ENCODE measurements at regions not wholly inside any gene's neighbourhood (a gene's known extent, or its start where the extent isn't known, plus 50 kb on each side); places are given as distances from the start of the nearest gene placed in this dataset.
"Not testable (repeated sequence)": the region's sequence is repeated elsewhere in the genome, so short reads cannot be mapped to it uniquely, and the experiment has no call there.

DNA sequence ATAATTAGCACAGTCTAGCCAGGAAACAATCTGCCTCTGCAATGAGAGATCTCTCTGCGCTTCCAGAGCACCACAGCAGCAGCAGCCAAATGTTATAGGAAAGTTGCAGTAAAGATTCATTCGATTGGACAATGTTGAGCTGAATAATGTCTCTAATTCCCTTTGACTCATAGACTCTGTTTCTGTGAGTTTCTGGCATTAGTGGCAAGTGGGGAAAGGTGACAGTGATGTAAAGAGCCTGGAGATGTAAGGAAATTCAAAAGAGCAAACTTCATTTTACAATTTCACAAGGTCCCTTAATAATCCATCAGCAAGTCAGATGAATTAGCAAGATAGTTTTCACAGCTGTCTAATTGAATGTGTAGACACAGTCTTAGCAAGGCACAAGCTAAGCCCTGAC lies 184.4 kb downstream of the VEGFC start:
- intact Hi-C loops (cut with DNase I), result no loop called here
- no peak for DNase-seq

DNA sequence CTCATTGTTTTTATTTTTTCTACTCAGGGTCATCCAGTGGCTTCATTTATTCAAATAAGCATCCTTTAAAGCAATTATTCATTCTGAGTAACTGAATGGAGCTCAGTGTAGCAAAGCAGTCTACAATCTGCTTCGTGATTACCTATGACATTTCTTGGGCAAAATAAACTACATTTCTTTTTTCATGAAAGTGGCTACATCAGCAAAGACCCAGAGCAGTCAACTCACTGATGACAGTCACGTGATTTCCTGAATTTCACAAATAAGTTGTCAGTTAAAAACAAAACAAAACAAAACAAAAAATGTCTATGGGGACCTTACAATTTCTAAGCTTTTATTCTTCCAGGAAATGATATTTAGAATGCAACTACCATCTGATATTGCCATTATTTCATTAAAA lies 182.1 kb downstream of the VEGFC start:
- no peak for DNase-seq
- intact Hi-C loops (cut with DNase I), result no loop called here

DNA sequence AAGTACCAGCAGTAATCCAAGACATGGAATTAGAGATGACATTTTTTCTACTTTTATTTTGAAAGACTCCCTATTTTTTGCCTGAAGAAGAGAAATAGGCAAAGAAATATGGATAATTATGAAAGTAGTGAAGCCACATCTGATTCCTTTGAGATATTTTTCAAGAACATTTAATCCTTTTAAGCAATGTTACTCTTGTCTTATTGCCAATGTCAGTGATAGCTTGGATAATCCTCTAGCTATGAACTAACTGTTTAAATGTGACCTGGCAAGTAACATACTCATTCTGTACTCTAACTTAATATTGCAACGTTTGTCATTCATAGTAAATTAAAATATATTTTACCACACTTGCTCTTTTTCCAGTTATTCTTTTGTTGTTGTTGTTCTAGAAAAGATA lies 181.3 kb downstream of the VEGFC start:
- intact Hi-C loops (cut with DNase I), result no loop called here
- no peak for DNase-seq

DNA sequence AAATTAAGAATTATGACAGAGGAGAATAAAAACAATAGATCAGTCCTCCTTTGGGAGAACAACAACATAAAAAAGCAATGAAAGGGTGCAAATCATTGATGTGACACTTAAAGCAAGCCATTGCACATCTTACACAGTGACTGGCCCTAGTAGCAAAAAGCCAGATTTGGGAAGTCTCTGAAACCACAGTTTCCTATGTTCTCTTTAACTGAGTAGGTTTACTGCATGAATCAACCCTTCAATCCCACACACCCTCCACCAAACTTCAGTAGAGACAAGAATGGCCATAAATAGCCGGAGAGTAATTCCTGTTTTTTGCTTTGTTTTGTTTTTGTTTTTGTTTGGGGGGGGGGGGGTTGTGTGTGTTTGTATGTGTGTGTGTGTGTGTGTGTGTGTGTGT lies 180.8 kb downstream of the VEGFC start:
- intact Hi-C loops (cut with DNase I), result no loop called here
- no peak for DNase-seq

DNA sequence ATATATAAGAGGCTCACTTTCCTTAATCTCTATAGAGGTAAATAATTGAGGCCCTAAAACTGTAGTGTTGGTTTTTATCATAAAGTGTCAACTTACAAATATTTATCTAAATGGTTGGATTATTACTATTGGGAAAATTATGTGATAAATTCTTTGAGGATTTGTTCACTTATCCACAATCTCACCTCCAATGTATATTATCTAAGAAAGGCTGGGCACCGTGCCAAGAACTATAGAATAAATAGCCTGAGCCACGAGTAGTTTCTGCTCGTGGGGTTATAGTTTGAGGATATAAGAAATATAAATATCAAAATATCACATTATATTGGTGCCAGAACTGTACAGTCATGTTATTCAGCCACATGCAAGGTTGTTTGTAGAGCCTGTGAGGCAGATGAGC lies 177.9 kb downstream of the VEGFC start:
- intact Hi-C loops (cut with DNase I), result no loop called here
- DNase-seq, result no peak

DNA sequence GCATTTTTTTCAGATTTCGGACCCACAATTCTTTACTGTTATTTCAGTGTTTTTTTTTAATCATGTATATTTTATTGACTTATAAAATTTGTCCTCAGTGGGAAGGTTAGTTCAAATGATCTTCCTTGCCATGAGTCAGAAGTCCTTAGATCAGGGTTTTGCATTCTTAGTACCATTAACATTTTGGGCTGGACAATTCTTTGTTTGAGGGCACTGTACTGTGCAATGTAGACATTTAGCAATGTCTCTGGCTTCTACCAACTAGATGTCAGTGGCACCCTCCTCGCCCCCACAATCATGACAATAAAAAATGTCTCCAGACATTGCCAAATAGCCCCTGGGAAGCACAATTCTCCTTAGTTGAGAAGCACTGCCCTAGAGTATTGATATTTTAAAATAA lies 176.6 kb downstream of the VEGFC start:
- intact Hi-C loops (cut with DNase I), result no loop called here
- no peak for DNase-seq

DNA sequence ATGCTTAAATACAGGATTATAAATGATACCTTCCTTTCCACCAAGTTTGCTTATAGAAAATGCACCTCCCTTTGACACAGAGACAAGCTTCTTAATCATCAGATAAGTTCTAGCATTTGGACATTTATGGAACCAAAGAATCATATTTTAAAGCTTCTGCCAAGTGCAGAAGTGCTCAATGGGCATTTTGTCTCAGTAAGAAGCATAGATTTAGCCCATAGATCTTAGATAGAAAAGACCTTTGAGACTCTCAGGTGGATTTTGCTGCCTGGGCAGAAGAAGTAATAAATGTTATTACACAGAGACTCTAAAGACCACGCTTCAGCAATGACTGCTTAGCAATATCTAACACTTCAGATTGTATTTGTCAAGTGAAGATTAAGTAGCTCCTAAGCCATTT lies 174.6 kb downstream of the VEGFC start:
- no peak for DNase-seq
- intact Hi-C loops (cut with DNase I), result no loop called here

DNA sequence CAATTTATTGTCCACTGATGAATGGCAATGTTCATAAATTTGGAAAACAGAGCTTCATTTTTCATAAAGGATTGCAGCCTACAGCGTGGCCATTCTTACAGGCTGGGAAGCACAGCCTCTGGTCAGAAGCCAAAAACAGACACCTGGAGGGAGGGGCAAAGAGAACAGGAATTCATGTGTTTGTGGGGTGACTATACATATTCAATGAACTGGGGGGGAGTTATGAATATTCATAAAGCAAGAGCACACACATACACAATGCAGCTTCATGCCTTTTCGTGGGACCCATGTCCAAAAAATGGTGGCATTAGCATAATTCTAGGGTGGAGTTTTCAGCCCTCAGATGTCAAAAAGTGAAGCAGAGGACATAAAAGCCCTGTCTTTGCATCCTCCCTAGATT lies 173.3 kb downstream of the VEGFC start:
- no peak for DNase-seq
- intact Hi-C loops (cut with DNase I), result no loop called here

DNA sequence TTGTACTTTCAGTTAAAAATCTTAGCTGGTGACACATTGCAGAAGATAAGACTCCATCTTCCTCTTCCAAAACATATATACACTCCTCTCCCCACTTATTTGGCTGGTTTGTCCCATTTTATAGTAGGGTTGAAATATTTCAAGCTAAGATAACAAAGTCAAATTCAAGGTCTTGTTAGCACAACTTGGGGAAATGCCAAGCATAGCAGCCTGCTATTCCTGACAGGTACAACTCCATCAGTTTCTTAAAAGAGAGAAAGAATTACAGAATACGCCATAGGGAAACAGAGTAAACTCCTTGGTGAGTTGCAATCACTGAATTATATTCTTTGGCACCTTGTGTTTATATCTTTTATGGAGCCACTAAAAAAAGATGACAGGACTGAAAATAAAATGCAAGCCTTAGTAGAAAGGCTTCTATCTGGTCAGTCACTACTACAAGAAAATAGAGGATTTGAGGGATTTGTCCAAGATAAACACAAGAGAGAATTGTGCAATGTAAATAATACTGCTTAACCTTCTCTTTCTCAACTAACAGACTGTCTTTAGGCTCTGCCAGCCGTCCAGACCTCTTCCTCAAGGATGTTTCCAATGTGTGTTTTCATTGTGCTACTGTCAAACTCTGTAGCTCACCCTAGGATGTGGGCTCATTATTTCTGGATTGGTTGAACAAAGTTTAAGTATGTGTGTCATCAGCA lies 170.3 kb downstream of the VEGFC start:
- no peak for DNase-seq
- intact Hi-C loops (cut with DNase I), result no loop called here

DNA sequence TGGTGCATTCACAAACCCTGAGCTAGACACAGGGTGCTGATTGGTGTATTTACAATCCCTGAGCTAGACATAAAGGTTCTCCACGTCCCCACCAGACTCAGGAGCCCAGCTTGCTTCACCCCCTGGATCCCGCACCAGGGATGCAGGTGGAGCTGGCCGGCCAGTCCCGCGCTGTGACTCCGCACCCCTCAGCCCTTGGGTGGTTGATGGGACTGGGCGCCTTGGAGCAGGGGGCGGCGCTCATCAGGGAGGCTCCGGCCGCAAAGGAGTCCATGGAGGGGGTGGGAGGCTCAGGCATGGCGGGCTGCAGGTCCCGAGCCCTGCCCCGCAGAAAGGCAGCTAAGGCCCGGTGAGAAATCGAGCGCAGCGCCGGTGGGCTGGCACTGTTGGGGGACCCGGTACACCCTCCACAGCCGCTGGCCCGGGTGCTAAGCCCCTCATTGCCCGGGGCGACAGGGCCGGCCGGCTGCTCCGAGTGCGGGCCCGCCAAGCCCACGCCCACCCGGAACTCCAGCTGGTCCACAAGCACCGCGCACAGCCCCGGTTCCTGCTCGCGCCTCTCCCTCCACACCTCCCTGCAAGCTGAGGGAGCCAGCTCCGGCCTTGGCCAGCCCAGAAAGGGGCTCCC lies 167.6 kb downstream of the VEGFC start:
- DNase-seq; intact Hi-C loops (cut with DNase I): not testable (repeated sequence)

DNA sequence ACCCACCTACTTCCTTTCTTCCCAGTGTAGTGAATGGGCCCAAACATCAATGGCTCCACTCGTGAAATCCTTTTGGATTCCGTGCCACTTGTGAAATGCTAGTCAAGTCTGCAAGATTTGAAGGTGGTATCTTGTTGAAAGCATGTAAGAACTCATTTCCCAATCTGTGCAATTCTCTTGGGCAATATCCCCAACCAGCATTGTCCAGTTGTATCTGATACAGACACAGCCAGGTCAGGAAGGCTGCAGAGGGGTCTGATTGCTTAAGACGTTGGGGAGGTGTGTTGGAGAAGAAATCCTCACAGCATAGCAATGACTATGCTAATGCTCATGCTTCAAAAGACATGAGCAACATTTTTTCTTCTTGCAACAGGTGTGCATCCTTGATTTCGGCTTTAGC lies 164.8 kb downstream of the VEGFC start:
- intact Hi-C loops (cut with DNase I), result no loop called here
- no peak for DNase-seq

DNA sequence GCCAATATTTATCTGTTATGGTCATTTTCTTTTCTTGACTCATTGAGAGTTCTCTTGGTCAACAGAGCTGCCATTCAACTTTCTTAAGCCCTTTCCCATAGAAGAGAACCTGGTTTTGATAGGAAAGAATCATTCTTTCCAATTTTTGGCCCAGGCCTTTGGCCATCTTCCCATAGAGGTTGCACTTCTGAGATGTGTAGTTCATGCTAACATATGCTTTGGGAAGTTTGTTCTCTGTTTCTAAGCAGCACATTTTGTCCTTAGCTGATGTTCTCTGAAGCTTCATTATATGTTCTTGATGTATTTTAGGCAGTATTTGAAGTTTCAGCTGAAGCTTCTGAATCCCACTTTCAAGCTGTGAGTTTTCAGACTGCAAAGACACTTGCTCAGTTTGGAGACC lies 161.1 kb downstream of the VEGFC start:
- no peak for DNase-seq
- intact Hi-C loops (cut with DNase I), result no loop called here
